GM23248 (cell line): ENCODE measurements at regions not wholly inside any gene's neighbourhood (a gene's known extent, or its start where the extent isn't known, plus 50 kb on each side); places are given as distances from the start of the nearest gene placed in this dataset.
"Not testable (repeated sequence)": the region's sequence is repeated elsewhere in the genome, so short reads cannot be mapped to it uniquely, and the experiment has no call there.

Experiments used
- DNase-seq: peaks from one replicate; pipeline ENCODE4 v3.0.0-alpha.2; 2015
- H2AFZ ChIP-seq: fragments of 200-600 bp; sonication (generic); 2 replicates; pipeline ENCODE4 v1.6.1; 2016; ENCODE audit warnings: antibody characterized with exemption
- H3F3A ChIP-seq: fragments of 200-600 bp; sonication (generic); 2 replicates; pipeline ENCODE4 v1.6.1; 2016; ENCODE audit warnings: mild to moderate bottlenecking, antibody characterized with exemption, mixed run types; ENCODE audit not compliant: insufficient read depth
- H3K27ac ChIP-seq: fragments of 200-600 bp; sonication (generic); 2 replicates; pipeline ENCODE4 v1.5.1; 2016; ENCODE audit warnings: mild to moderate bottlenecking
- H3K27me3 ChIP-seq: fragments of 200-600 bp; sonication (generic); replicated peaks from 2 replicates; pipeline ENCODE4 v1.6.1; 2016; ENCODE audit warnings: mild to moderate bottlenecking; ENCODE audit not compliant: insufficient read depth
- H3K36me3 ChIP-seq: fragments of 200-600 bp; sonication (generic); 2 replicates; pipeline ENCODE4 v1.6.1; 2016; ENCODE audit warnings: low read depth, mild to moderate bottlenecking
- H3K4me1 ChIP-seq: fragments of 200-600 bp; sonication (generic); 2 replicates; pipeline ENCODE4 v1.6.1; 2016; ENCODE audit warnings: mild to moderate bottlenecking; ENCODE audit not compliant: insufficient read depth
- H3K4me2 ChIP-seq: fragments of 200-600 bp; sonication (generic); one replicate; pipeline ENCODE4 v1.6.1; 2016; ENCODE audit warnings: mild to moderate bottlenecking; ENCODE audit not compliant: unreplicated experiment
- H3K4me3 ChIP-seq: fragments of 200-600 bp; sonication (generic); 2 replicates; pipeline ENCODE4 v1.5.1; 2016; ENCODE audit warnings: mild to moderate bottlenecking
- H3K79me2 ChIP-seq: fragments of 200-600 bp; sonication (generic); 2 replicates; pipeline ENCODE4 v1.6.1; 2016; ENCODE audit warnings: mild to moderate bottlenecking; ENCODE audit not compliant: insufficient read depth
- H3K9ac ChIP-seq: fragments of 200-600 bp; sonication (generic); 2 replicates; pipeline ENCODE4 v1.6.1; 2016; ENCODE audit warnings: mild to moderate bottlenecking
- H3K9me2 ChIP-seq: fragments of 200-600 bp; sonication (generic); 2 replicates; pipeline ENCODE4 v1.6.1; 2016; ENCODE audit warnings: mixed run types, mild to moderate bottlenecking, moderate library complexity; ENCODE audit not compliant: insufficient read depth
- H3K9me3 ChIP-seq: fragments of 200-600 bp; sonication (generic); one replicate; pipeline ENCODE4 v1.6.1; 2017; ENCODE audit warnings: low read depth
- H4K20me1 ChIP-seq: fragments of 200-600 bp; sonication (generic); 2 replicates; pipeline ENCODE4 v1.6.0; 2016; ENCODE audit not compliant: insufficient read depth
- EZH2 ChIP-seq: fragments of 200-600 bp; sonication (generic); IDR thresholded peaks from 2 replicates; pipeline ENCODE4 v1.6.1; 2018; ENCODE audit warnings: antibody characterized with exemption, mild to moderate bottlenecking; ENCODE audit not compliant: insufficient read depth, poor library complexity, severe bottlenecking
- EZH2phosphoT487 ChIP-seq: fragments of 200-600 bp; sonication (generic); IDR thresholded peaks from 2 replicates; pipeline ENCODE4 v1.6.1; 2018; ENCODE audit warnings: antibody characterized with exemption, moderate library complexity, mild to moderate bottlenecking, low read depth; ENCODE audit not compliant: insufficient read depth
- WGBS, 2 experiments: methylation state at CpG; one replicate each; pipeline ENCODE4 v1.1.6; 2015 to 2017; ENCODE audit warnings: low lambda C conversion rate in 2 of 2, low coverage in 1 of 2; ENCODE audit errors: missing lambda C conversion rate in 2 of 2; 5-methylcytosine and 5-hydroxymethylcytosine counted together
- in situ Hi-C: fragments of 300-500 bp; cut with MboI; formaldehyde crosslinking; loops from 2 replicates; pipeline ENCODE4 v1.15.0; 2020

GRCh38 chr16:29114574-29114973 is 129.7 kb downstream of the LAT start:
- H3K27ac ChIP-seq, result no peak overlapping the region
- H3K9ac ChIP-seq, result no peak overlapping the region

DNA sequence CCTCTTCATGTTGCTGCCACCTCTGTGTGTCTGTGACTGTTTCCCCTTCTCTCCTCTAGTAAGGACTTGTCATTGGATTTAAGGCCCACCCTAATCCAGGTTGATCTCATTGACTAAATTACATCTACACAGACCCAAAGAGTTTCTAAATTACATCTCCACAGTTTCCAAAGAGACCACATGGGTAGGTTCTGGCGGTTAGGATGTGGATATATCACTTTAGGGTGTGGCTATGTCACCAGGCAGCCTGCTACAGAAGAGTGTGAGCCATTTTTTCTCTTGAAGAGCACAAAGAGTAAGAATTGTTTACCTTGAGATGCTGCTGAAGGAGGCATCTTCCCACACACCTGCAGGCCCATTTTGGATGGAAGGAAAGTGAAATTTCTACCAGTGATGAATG is 128.6 kb downstream of the LAT start:
- DNase-seq, H3K27me3 ChIP-seq, H3F3A ChIP-seq, H3K4me1 ChIP-seq, H3K9ac ChIP-seq, H4K20me1 ChIP-seq, H3K9me2 ChIP-seq, H3K27ac ChIP-seq, H2AFZ ChIP-seq, H3K9me3 ChIP-seq, H3K4me2 ChIP-seq, H3K4me3 ChIP-seq, in situ Hi-C loops, H3K79me2 ChIP-seq, H3K36me3 ChIP-seq: not testable (repeated sequence)
- 91 to 100% methylated on average over 1 of the region's 1 CpG for WGBS, 2 experiments

More at GRCh38 chr16:29114574-29114973, 129.7 kb downstream of the LAT start:
- WGBS, 2 experiments, result 96 to 98% methylated on average over 6 of the region's 6 CpGs
- Histone ChIP-seq H2AFZ (no peak overlapping the region), H3K4me1 (no peaks in the 10 kb centered on the region; the same call in 1 of the 2 replicates), H3K4me2 (no peak overlapping the region), H3K9me3 (no peaks in the 10 kb centered on the region), H3F3A (peaks cover 5% of the 10 kb centered on the region; the same call in 1 of the 2 replicates), H3K4me3 (no peak overlapping the region), H3K27me3 (no peaks in the 10 kb centered on the region), H3K36me3 (no peaks in the 10 kb centered on the region), H4K20me1 (no peaks in the 10 kb centered on the region), H3K79me2 (no peaks in the 10 kb centered on the region), H3K9me2 (no peaks in the 10 kb centered on the region)
- DNase-seq, result no peak
- TF ChIP-seq EZH2phosphoT487 (no peak), EZH2 (no peak)
- in situ Hi-C loops, result no loop called here

- Histone ChIP-seq H3F3A (peaks cover 10% of the 10 kb centered on the region; the same call in 1 of the 2 replicates), H3K79me2 (no peaks in the 10 kb centered on the region), H3K4me3 (no peak overlapping the region), H3K27me3 (no peaks in the 10 kb centered on the region), H2AFZ (no peak overlapping the region), H4K20me1 (no peaks in the 10 kb centered on the region), H3K36me3 (no peaks in the 10 kb centered on the region), H3K9me3 (no peaks in the 10 kb centered on the region), H3K9me2 (no peaks in the 10 kb centered on the region), H3K9ac (no peak overlapping the region), H3K4me2 (no peak overlapping the region), H3K27ac (no peak overlapping the region), H3K4me1 (no peaks in the 10 kb centered on the region; the same call in 1 of the 2 replicates)
- no peak for DNase-seq
- 82 to 86% methylated on average over 4 of the region's 4 CpGs for WGBS, 2 experiments
- in situ Hi-C loops, result no loop called here
- TF ChIP-seq EZH2phosphoT487, result no peak
- TF ChIP-seq EZH2, result no peak
These were observed 128.0 kb downstream of the LAT start for GRCh38 chr16:29112755-29113347.

GRCh38 chr16:29111901-29112680 is 127.2 kb downstream of the LAT start:
- H3K79me2 ChIP-seq, H3K9me2 ChIP-seq, H3K36me3 ChIP-seq, H3K4me2 ChIP-seq, H3K4me1 ChIP-seq, H4K20me1 ChIP-seq, H3K9ac ChIP-seq, H3F3A ChIP-seq, H3K4me3 ChIP-seq, H2AFZ ChIP-seq, in situ Hi-C loops, H3K9me3 ChIP-seq, DNase-seq, H3K27me3 ChIP-seq, H3K27ac ChIP-seq: not testable (repeated sequence)
- WGBS, 2 experiments, result 85 to 88% methylated on average over 8 of the region's 8 CpGs
